Transverse colon (tissue), 4 donors: ENCODE measurements at regions not wholly inside any gene's neighbourhood (a gene's known extent, or its start where the extent isn't known, plus 50 kb on each side); places are given as distances from the start of the nearest gene placed in this dataset.
A peak's percentile ranks its signal among the peaks of the same experiment; 100 is the strongest.

Experiments
- DNase-seq: peaks from one replicate; pipeline ENCODE4 v3.0.0-alpha.2; 2019
- H3K27ac ChIP-seq, 4 donors: fragments of 200-600 bp; sonication (generic); 2 replicates each; pipeline ENCODE4 v1.5.1; 2016 to 2018; ENCODE audit warnings: inconsistent platforms in 4 of 4
- H3K27me3 ChIP-seq: fragments of 200-600 bp; sonication (generic); 2 replicates; pipeline ENCODE4 v1.5.1; 2017; ENCODE audit warnings: inconsistent platforms
- H3K36me3 ChIP-seq, 4 donors: fragments of 200-600 bp; sonication (generic); 2 replicates each; pipeline ENCODE4 v1.5.1; 2017 to 2019; ENCODE audit warnings: inconsistent platforms in 4 of 4
- H3K4me1 ChIP-seq, 4 donors: fragments of 200-600 bp; sonication (generic); 2 replicates each; pipeline ENCODE4 v1.5.1; 2017 to 2020; ENCODE audit warnings: inconsistent platforms in 4 of 4
- H3K4me3 ChIP-seq, 4 donors: fragments of 200-600 bp; sonication (generic); 1 replicate in 1 of 4; 2 replicates in 3 of 4; pipeline versions ENCODE4 v1.5.1 to v1.6.1; 2017 to 2019; ENCODE audit warnings: inconsistent platforms in 4 of 4
- H3K9me3 ChIP-seq, 2 donors: fragments of 200-600 bp; sonication (generic); 2 replicates each; pipeline ENCODE4 v1.5.1; 2017 to 2019; ENCODE audit warnings: inconsistent platforms in 2 of 2
- EP300 ChIP-seq: sonication (generic); formaldehyde crosslinking; IDR thresholded peaks from one replicate; pipeline ENCODE4 v1.6.1; 2017; ENCODE audit warnings: antibody characterized with exemption, low read depth
- POLR2A ChIP-seq: fragments of 450-650 bp; IDR thresholded peaks from one replicate; pipeline ENCODE4 v1.6.1; 2016; ENCODE audit warnings: antibody characterized with exemption, mild to moderate bottlenecking, moderate library complexity
- POLR2AphosphoS5 ChIP-seq, 3 donors: sonication (generic); formaldehyde crosslinking; IDR thresholded peaks; one replicate each; pipeline ENCODE4 v1.6.1; 2016; ENCODE audit warnings: antibody characterized with exemption in 3 of 3
- WGBS, 2 donors: methylation state at CpG; one replicate each; pipeline ENCODE4 v1.1.5; 2018; ENCODE audit warnings: low coverage in 1 of 2; 5-methylcytosine and 5-hydroxymethylcytosine counted together
- in situ Hi-C, 4 donors: fragments of 200-750 bp; cut with MboI; loops; one replicate each; pipeline versions ENCODE4 v1.15.0 to v1.15.1; 2017; ENCODE audit warnings: low sequenced_read_pairs in 3 of 4, low pct_ligation_motif_present in 1 of 4, low pct_unique_long_range_greater_than_20kb in 1 of 4
- intact Hi-C: fragments of 100-400 bp; cut with DNase I; formaldehyde crosslinking; loops from one replicate; pipeline ENCODE4 v1.15.1; 2023; ENCODE audit warnings: low total_unique reads
- TF ChIP-seq, protein P1 (sequence below), 5 experiments: fragments of 200-600 bp in 3 of 5; fragments of 450-650 bp in 2 of 5; sonication (generic) in 3 of 5; IDR thresholded peaks; 1 replicate in 2 of 5; 2 replicates in 3 of 5; pipeline ENCODE4 v1.5.1; 2016 to 2017; ENCODE audit warnings: antibody characterized with exemption in 5 of 5, inconsistent platforms in 3 of 5, mild to moderate bottlenecking in 2 of 5, moderate library complexity in 1 of 5

DNA sequence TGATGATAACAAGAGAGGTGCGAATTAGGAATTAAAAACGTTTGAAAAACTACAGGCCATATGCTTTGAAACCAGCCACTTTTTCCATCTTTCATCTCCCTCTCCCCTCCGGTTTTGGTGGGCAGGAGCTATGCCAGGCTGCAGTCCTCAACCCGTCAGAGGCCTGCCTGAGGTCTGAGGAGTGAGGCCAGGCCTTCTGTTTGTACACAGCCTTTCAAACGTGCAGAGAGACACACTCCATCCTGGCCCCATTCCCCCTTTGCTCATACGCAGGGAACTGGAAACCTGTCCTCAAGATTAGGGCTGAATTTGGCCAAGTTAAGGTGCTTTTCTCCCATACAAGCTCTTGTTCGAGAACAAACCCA is 74.5 kb downstream of the ZIC5 start:
- TF ChIP-seq POLR2AphosphoS5 (IDR thresholded peaks at IDR 0.05) (no peak), POLR2A (no peak), EP300 (no peak)
- TF ChIP-seq, protein P1, sequence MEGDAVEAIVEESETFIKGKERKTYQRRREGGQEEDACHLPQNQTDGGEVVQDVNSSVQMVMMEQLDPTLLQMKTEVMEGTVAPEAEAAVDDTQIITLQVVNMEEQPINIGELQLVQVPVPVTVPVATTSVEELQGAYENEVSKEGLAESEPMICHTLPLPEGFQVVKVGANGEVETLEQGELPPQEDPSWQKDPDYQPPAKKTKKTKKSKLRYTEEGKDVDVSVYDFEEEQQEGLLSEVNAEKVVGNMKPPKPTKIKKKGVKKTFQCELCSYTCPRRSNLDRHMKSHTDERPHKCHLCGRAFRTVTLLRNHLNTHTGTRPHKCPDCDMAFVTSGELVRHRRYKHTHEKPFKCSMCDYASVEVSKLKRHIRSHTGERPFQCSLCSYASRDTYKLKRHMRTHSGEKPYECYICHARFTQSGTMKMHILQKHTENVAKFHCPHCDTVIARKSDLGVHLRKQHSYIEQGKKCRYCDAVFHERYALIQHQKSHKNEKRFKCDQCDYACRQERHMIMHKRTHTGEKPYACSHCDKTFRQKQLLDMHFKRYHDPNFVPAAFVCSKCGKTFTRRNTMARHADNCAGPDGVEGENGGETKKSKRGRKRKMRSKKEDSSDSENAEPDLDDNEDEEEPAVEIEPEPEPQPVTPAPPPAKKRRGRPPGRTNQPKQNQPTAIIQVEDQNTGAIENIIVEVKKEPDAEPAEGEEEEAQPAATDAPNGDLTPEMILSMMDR (IDR thresholded peaks at IDR 0.05) = no peak
- intact Hi-C loops (no loop called here), in situ Hi-C loops (no loop called here)
- H3K36me3 ChIP-seq = no peaks in the 10 kb centered on the region
- WGBS, 2 donors = 85 to 90% methylated on average over 3 to 7 of the region's 7 CpGs
- peaks cover 63% of the 10 kb centered on the region for H3K27me3 ChIP-seq
- no peaks in the 10 kb centered on the region for H3K9me3 ChIP-seq
- H3K4me3 ChIP-seq = no peak overlapping the region
- DNase-seq = no peak
- peaks cover 0 to 18% (median 12%) of the 10 kb centered on the region in 4 donors for H3K4me1 ChIP-seq
- H3K27ac ChIP-seq = no peak overlapping the region

DNA sequence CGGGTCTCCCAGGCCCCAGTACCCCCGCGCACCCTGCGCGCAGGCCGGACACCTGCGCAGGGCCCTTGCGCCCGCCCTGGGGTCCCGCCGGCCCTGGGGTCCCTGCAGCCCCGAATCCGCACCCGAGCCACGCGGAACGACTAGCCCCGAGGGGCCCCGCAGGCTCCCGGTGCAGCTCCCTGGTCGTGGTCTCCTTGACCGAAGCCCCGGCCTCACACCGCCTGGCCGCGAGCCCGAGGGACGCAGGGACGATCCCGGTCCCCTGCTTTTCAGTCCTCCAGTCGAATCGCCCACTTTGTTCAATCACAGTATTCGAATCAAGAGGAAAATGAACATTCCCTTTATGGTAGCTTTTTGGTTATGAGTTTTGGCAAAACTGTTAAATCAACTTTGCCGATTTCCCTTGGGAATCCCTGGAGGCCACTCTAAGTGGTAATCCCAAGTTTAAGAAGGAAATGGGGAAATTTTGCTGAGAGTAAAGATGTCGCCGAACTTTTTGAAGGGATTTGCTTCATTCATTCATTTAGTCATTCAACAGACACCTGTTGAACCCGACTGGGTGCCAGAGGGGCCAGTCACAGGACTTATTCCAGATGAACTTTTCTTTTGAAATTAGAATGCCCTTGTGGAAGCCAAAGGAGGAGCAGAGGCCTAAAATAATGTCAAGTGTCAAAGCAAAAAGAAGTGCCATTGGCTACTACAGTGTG is 75.0 kb downstream of the ZIC5 start:
- TF ChIP-seq POLR2AphosphoS5 (IDR thresholded peaks at IDR 0.05) (no peak), POLR2A (no peak), EP300 (no peak)
- TF ChIP-seq, protein P1 (IDR thresholded peaks at IDR 0.05) = no peak
- Histone ChIP-seq H3K36me3 (no peaks in the 10 kb centered on the region), H3K27ac (no peak overlapping the region), H3K4me3 (peak overlapping the region in 1 of 4 donors; percentile 56), H3K27me3 (peaks cover 63% of the 10 kb centered on the region), H3K9me3 (no peaks in the 10 kb centered on the region), H3K4me1 (peaks cover 0 to 18% (median 12%) of the 10 kb centered on the region in 4 donors)
- 87 to 96% methylated on average over 5 to 37 of the region's 37 CpGs for WGBS, 2 donors
- intact Hi-C loops (no loop called here), in situ Hi-C loops (no loop called here)
- DNase-seq = no peak

DNA sequence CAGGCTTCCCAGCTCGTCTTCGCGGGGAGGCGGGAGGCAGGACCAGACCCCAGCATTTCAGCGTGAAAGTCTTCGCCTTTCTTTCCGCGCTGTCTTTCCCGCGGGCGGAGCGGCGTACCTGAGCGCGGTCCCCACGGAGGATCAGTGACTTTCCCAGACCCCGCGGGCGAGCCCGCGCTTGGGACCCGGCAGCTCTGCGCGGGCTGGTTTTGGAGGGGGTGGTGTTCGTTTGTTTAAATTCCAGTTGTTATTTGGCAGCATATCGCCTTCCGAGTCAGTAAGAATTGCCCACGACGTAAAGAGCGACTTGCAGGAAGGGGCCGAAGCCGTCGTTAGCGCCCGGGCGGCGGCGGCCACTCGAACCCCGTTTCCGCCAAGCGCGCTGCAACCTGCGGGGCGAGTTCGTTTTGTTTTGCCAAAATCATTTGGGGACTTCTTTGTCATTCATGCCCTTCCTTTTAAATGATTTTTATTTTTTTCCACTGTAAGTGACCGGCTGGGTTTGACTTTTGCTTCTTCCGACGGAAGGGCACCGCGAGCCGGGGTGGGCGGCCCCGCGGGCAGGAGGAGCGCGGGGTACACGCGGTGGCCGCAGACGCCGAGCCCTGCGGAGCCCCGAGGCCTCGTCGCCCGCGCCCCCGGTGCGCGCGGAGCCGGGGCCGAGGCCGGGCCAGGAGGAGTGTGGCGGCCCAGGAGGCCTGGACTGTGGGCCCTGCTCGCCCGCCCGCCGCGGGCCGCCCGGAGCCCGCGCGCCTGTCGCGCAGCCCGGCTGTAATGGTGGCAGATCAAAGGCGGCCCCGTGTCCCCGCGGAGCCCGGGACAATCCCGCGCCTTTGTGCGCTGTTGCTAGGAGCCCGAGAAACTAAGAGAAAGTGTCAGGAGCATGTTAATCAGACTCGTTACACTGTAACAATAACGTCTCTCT is 75.9 kb downstream of the ZIC5 start:
- peaks cover 58% of the 10 kb centered on the region for H3K27me3 ChIP-seq
- no peaks in the 10 kb centered on the region for H3K36me3 ChIP-seq
- peak overlapping the region; percentile 32 to 56 (median 34) for H3K4me3 ChIP-seq
- 7 to 12% methylated on average over 13 to 94 of the region's 100 CpGs for WGBS, 2 donors
- H3K4me1 ChIP-seq = peaks cover 0 to 18% (median 12%) of the 10 kb centered on the region in 4 donors
- intact Hi-C loops (no loop called here), in situ Hi-C loops (no loop called here)
- H3K27ac ChIP-seq = no peak overlapping the region
- H3K9me3 ChIP-seq = no peaks in the 10 kb centered on the region
- DNase-seq = no peak
- TF ChIP-seq POLR2A = no peak
- TF ChIP-seq, protein P1 (IDR thresholded peaks at IDR 0.05) = no peak
- no peak for TF ChIP-seq POLR2AphosphoS5 (IDR thresholded peaks at IDR 0.05)
- TF ChIP-seq EP300 = no peak

DNA sequence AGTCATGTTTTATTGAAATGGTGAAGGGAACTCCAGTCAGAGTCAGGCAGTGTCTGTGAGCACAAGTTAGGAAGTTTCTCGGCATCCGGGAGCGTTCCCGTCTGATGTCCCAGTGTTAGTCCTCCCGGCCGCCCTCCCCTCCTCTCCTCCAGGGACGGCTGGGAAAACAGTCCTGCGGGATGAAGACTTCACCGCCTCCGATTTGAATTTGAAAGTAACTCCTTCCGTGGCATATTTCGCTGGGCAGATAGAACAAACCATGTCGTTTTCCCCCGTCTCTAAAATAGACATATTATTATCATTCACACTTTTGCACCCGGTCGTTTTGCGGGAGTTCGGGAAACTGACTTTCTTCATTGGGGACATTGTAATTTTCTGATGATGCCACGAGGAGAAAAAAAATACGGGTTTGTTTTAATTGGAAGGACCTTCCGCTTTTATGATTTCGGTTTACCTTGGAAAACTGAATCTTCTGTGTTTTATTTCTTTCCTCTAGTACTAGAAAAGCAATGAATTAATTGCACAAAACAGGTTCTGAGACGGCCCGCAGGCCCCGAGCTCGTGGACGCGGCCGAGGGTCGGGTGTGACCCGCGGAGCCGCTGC is 76.6 kb downstream of the ZIC5 start:
- Histone ChIP-seq H3K27ac (no peak overlapping the region), H3K27me3 (peaks cover 55% of the 10 kb centered on the region), H3K9me3 (no peaks in the 10 kb centered on the region), H3K36me3 (no peaks in the 10 kb centered on the region), H3K4me3 (peak overlapping the region; percentile 32 to 56 (median 34)), H3K4me1 (peaks cover 0 to 18% (median 12%) of the 10 kb centered on the region in 4 donors)
- in situ Hi-C loops (no loop called here), intact Hi-C loops (no loop called here)
- TF ChIP-seq POLR2AphosphoS5 (IDR thresholded peaks at IDR 0.05) (no peak), EP300 (no peak), POLR2A (no peak)
- TF ChIP-seq, protein P1 (IDR thresholded peaks at IDR 0.05) = no peak
- peak; percentile 18 for DNase-seq
- 3 to 8% methylated on average over 12 to 33 of the region's 33 CpGs for WGBS, 2 donors
